ENCODE measurements at regions not wholly inside any gene's neighbourhood (a gene's known extent, or its start where the extent isn't known, plus 50 kb on each side); places are given as distances from the start of the nearest gene placed in this dataset.

- DNase-seq (ENCODE audit: low spot score) = no peak
Measured at GRCh38 chr4:45778514-45778913, 345.3 kb downstream of the GABRG1 start.

GRCh38 chr4:45776146-45776545 lies 347.7 kb downstream of the GABRG1 start:
- no peak for DNase-seq (ENCODE audit: low spot score)

- DNase-seq (ENCODE audit: low spot score) = no peak
Measured at GRCh38 chr4:45770958-45771357, 352.9 kb downstream of the GABRG1 start.

DNA sequence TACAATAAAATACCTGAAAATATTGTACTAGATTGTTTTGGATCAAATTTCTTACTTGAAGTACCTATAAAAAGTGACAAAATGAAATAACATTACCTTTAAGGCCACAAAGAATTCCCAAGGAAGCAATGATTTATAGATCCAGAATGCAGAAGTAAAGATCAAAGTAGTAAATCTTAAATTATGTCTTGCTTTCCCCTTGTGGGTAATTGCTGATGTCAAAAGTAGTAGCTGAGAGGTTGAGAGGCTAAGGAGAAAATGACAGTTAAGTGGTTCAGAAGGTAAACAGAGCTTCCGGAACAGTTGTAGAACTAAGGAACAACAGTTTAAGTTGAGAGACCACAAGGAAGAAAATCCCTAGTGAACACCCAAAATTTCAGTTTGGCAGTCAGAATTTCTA lies 358.3 kb downstream of the GABRG1 start:
- no peak for DNase-seq (ENCODE audit: low spot score)

DNA sequence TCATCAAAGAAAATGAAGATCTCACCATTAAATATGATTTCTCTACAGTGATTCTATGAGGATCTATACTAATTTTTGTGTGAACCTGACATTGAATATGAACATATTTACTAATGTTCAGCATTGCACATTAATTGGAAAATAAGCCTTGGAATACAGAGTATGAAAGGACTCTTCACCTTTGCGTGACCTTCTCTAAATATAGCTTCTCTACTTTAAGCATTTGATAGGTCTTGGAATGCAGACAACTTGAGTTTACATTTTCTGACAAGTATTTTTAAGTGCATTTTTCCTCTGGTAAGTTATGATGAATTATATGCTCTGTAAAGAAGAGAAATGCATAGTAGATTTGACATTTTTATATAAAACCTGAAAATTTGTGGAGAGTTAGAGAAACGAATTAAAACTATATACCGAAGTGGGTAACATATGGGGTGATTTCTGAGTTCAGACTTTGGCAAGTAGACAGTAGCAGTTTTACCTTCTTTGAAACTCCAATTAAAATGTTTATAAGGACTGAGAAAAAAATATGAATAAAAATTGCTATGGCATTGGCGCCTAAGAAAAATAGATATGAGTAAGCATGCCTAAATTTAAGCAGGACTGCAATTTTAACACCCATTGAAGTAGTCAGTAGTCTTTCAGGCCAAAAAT lies 371.9 kb downstream of the GABRG1 start:
- DNase-seq (ENCODE audit: low spot score) = no peak

GRCh38 chr4:45750721-45751120 lies 373.1 kb downstream of the GABRG1 start:
- no peak for DNase-seq (ENCODE audit: low spot score)

- DNase-seq (ENCODE audit: low spot score) = no peak
Measured at GRCh38 chr4:45745741-45746140, 378.1 kb downstream of the GABRG1 start.

DNA sequence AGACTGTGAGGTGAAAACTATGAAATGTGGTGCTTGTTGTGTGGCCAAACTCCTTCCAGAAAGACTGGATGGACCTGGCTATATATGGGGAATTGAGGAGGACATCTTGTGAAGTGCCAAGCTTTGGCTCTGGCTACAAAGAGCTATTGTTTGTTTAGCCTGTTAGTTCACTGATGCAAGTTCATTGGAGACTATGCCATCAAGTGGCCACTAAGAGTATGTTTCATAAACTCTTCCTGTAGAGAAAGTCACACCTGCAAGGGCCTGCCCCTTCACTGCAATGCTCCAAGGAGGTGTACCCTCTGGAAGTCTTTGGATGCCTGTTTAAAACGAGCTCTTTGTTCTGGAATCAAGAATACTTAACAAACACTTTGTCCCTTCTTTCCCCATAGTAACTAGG lies 382.0 kb downstream of the GABRG1 start:
- no peak for DNase-seq (ENCODE audit: low spot score)

DNA sequence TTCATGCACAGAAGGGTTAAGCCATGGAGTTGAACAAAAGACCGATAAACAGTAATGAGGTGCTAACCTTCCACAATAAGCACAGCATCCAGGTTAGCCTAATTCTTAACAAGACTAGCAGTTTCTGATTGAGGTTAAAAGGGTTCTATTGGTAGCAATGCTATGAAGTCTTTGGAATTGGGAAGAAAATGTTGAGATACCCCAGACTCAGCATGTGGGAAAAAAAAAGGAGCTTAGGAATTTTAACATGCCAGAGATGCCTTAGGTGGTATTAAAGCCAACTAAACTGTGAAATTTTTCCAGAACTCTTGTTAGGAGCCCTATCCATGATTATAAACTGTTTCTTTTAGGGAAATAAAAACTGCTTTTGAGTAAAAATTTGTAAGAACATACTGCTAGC lies 391.7 kb downstream of the GABRG1 start:
- no peak for DNase-seq (ENCODE audit: low spot score)

- no peak for DNase-seq (ENCODE audit: low spot score)
Measured at GRCh38 chr4:45716093-45716492, 407.8 kb downstream of the GABRG1 start.

- DNase-seq (ENCODE audit: low spot score) = no peak
Measured at GRCh38 chr4:45713996-45714395, 409.9 kb downstream of the GABRG1 start.

DNA sequence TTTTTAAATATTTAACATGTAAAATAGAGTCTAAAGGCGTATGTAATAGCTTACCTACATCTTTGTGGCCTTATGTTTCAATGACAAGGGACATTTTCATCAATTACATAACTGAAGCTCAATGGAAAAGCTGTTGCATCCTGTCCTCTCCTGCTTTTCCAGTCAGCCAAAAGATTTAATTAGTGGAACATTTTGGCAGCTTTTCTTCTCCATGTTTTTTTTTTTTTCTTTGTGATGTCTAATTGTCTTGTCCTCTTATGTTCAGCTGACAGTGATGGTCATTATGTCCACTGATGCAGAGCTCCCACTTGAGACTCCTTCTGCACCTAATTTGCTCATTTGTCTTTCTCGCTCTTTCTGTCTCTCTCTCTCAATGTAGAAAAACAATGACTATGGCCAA lies 422.2 kb downstream of the GABRG1 start:
- DNase-seq (ENCODE audit: low spot score) = no peak

GRCh38 chr4:45693746-45694145 lies 430.1 kb downstream of the GABRG1 start:
- no peak for DNase-seq (ENCODE audit: low spot score)

GRCh38 chr4:45692131-45692735 lies 431.6 kb downstream of the GABRG1 start:
- no peak for DNase-seq (ENCODE audit: low spot score)

DNA sequence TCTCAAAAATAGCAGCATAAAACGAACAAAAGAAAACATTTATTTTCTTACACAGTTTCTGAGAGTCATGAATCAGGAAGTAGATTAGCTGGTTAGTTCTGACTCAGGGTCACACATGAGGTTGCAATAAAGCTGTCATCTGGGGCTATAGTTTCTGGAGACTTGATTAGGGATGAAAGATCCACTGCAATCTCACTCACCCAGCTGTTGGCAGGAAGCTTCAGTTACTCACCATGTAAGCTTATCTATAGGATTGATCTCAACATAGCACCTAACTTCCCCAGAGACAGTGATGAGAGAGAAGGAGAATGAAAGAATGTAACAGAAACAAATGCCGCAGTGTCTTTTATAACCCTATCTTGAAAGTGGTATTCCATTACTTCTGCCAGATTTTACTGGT lies 435.5 kb downstream of the GABRG1 start:
- DNase-seq (ENCODE audit: low spot score) = no peak

- no peak for DNase-seq (ENCODE audit: low spot score)
Measured at GRCh38 chr4:45679411-45679810, 444.4 kb downstream of the GABRG1 start.

DNA sequence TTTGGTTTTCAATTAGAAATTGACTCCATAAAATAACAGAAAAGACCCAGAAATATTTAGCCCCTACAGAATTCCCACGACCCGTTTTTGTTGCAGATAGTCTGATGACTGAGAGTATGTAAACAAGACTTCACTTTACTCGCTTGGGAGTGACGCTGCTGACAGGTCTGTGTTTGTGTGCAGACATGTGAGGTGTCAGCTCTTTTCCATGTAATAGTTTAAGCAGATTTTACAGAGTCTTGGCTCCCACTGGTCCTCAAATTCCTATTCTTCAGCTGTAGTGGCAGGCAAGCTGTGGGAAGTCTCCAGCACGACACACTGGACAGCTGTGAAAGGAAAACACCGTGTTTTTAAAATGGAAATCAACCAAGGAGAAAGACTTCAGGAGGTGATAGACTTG lies 455.7 kb downstream of the GABRG1 start:
- no peak for DNase-seq (ENCODE audit: low spot score)

GRCh38 chr4:45663628-45664081 lies 460.2 kb downstream of the GABRG1 start:
- no peak for DNase-seq (ENCODE audit: low spot score)

GRCh38 chr4:45663003-45663402 lies 460.9 kb downstream of the GABRG1 start:
- no peak for DNase-seq (ENCODE audit: low spot score)

DNA sequence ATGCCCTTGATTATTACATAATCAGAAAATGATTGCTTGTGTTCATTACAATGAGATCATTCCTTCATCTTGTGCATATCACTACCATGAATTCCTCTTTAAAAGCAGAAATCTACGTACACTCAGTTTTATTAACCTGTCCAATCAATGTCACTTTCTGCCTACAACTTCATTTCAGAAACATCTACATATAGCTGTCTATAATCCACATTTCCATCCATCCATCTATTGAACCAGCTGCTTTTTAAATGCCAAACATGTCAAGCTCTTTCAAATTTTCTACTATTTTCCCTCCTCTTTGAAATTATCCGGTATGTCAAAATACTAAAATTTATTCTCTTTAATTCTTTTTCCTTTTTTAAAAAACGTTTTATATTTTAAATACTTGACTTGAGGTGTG lies 462.0 kb downstream of the GABRG1 start:
- no peak for DNase-seq (ENCODE audit: low spot score)

DNA sequence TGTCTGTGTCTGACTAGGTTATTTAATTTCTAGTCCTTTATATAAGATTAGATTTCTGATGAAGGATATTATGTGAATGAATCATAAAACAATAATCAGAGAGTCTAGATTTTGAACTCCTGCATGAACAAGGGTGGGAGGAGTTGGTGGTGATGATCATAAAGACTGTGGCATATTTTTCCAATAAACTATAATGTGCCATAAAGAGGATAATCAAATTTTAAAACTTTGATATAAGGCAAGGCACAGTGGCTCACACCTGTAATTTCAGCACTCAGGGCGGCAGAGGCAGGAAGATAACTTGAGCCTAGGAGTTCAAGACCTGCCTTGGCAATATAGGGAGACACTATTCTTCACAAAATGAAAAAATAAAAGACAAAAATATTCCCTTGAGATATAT lies 473.3 kb downstream of the GABRG1 start:
- DNase-seq (ENCODE audit: low spot score) = no peak

- no peak for DNase-seq (ENCODE audit: low spot score)
Measured at GRCh38 chr4:45648846-45649245, 475.0 kb downstream of the GABRG1 start.

DNA sequence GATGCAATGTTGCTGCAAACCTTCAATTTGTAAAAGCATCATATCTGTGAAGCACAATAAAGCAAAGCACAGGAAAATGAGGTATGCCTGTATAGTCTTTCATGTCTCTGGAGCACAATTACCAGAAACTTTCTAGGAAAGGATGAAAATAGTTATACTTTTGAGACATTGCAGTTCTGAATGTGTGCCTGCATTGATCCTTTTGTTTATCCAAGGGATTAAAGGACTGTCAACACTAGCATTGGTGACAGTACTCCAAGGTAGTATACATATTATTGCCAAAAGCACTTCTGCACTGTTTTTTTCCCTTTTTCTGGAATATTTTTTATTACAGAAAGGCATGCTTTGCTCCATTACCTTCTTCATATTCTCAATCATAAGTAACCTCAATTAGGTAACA lies 476.0 kb downstream of the GABRG1 start:
- DNase-seq (ENCODE audit: low spot score) = no peak

Data from AG08395 (cell line).